Activated T-cell treated with anti-CD3 and anti-CD28 coated beads for 4 hours (primary cell): ENCODE measurements at regions not wholly inside any gene's neighbourhood (a gene's known extent, or its start where the extent isn't known, plus 50 kb on each side); places are given as distances from the start of the nearest gene placed in this dataset.
"Not testable (repeated sequence)": the region's sequence is repeated elsewhere in the genome, so short reads cannot be mapped to it uniquely, and the experiment has no call there.

Experiments used
- DNase-seq: peaks from one replicate; pipeline ENCODE4 v3.0.0-alpha.2; 2020

- no peak for DNase-seq
Measured at GRCh38 chr4:149987330-149988086, 90.7 kb upstream of the DCLK2 start.

DNA sequence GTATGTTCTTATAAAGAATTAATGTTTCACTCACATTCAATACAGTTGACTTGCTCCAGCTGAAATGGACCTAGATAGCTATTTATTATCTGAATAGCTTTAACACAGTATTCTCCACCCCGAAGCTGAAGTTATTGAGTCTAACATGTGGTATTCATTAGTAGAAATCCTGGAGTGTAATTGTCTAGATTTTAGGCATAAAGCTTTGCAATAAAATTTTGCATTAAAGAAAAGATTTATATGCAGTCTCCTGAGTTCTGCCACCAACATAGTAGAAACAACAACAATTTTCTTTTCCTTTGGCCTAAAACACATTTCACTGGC, 90.2 kb upstream of the DCLK2 start:
- DNase-seq, result no peak

- DNase-seq, result no peak
Measured at GRCh38 chr4:149993030-149993429, 85.2 kb upstream of the DCLK2 start.

DNA sequence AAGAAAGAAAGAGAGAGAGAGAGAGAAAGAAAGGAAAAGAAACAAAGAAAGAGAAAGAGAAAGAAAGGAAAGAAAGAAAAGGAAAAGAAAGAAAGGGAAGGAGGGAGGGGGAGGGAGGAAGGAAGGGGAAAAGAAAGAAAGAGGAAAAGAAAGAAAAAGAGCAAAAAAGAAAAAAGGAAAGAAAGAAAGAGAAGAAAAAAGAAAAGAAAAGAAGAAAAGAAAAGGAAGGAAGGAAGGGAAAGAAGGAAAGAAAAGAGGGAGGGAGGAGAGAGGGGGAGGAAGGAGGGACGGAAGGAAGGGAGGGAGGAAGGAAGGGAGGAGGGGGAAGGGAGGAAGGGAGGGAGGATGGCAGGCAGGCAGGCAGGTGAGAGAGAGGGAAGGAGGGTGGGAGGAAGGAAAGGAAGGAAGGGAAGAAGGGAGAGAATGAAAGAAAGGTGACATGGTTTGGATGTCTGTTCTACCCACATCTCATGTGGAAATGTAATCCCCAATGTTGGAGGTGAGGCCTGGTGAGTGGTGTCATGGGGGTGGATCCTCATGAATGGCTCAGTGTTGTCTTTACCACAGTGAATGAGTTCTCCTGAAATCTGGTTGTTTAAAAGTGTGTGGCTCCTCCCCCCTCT, 83.0 kb upstream of the DCLK2 start:
- DNase-seq, result no peak

DNA sequence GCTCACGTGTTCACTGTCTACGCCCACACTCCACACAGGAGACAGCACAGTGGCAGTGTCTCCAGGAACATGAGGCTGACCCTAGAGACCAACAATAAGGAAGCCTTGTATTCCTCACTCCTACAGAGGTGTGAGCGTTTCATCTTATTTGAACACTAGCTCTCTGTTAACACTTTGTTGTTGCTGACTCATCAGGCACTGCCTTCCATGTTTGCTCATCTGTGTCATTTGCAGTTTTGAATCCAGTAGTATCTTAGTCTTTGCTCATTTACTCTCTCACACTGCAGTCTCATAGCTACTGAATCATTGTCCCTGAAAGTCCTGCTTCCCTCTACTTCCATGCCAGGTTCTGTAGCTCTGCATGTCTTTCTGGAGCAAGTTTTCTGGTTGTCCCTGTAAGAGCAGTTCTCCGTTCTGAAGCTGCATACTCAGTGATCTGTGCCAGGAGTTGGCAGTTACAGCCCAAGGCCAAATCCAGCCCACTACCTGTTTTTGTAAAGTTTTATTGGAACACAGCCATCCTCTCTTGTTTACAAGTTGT, 80.3 kb upstream of the DCLK2 start:
- DNase-seq, result no peak

DNA sequence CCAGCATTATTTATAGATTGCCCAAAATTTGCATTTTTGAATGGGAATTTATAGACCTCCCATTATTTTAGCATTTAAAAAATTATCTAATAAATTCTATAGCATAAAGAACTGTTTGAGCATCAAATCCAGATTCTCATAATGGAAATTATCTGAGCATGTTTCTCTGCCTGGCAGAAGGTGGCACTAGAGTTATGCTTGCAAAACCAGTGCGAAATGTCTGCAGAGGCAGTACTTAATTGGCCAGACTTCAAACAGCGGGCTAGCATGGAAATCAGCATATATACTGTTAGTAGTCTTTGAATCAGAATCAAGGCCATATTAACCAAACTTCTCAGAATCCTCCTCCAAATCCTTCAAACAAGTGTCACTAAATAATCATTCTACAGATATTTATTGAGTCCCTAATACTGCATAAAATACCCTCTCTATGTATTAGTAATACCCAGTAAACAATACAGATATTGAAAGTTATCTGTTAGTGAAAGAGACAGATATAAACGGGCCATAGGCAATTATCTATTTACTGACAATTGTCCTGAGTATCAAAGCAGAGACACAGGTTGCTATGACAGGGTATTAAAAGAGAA, 78.7 kb upstream of the DCLK2 start:
- DNase-seq, result no peak

- no peak for DNase-seq
Measured at GRCh38 chr4:150001815-150002214, 76.4 kb upstream of the DCLK2 start.

DNA sequence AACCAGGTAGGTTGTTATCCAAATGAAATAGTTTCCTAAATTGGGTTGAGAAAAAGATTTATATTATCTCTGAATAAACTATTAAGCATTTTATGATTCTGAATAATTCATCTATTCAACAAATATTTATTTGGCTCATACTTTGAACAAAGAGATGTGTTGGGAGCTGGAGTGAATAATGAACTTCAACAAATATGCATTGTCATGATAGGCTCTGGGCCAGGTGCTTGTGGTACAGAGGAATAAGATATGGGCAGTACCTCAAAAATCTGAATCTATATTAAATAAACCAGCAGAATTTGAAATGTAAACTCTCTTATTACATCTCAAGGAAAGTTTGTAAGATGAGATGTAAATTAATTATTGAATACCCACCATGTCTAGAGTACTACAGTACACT, 75.7 kb upstream of the DCLK2 start:
- DNase-seq, result no peak

- DNase-seq, result no peak
Measured at GRCh38 chr4:150004481-150004880, 73.8 kb upstream of the DCLK2 start.

DNA sequence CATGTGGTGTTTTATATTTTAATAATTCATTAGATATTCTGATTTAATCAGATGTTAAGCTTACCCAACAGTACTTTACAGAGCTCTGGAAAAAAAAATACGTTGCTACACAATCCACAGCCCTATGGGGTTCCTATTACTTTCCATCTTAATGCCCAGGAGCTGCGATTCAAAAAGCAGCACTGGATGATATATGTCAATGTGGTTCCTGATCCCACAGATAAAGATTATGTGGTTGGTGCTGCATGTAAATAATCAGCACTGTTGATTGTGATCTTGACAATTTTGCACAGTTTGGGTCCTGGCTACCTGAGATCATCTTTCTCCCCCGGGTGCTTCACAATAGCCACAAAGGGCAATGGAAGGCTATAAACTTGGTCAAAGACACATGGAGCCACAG, 72.7 kb upstream of the DCLK2 start:
- no peak for DNase-seq

GRCh38 chr4:150006197-150006596, 72.0 kb upstream of the DCLK2 start:
- no peak for DNase-seq

- no peak for DNase-seq
Measured at GRCh38 chr4:150007512-150007911, 70.7 kb upstream of the DCLK2 start.

DNA sequence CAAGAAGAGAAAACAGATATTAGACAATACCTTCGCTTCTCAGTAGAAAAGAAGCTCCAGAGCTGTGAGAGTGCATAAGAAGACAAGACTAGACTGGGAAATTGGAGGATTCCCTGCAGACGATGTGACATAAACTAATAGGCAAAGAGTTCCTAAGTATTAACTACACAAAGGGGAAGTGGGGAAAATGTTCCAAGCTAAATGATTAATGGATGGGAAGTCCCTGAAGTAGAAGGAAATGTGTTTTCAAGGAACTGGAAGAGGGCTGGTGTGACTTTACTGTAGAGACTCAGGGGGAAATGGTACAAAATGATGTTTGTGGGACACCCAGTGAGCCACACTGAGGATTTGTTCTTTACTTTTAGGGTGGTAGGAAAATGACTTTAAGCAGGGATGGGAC, 69.7 kb upstream of the DCLK2 start:
- DNase-seq, result no peak

DNA sequence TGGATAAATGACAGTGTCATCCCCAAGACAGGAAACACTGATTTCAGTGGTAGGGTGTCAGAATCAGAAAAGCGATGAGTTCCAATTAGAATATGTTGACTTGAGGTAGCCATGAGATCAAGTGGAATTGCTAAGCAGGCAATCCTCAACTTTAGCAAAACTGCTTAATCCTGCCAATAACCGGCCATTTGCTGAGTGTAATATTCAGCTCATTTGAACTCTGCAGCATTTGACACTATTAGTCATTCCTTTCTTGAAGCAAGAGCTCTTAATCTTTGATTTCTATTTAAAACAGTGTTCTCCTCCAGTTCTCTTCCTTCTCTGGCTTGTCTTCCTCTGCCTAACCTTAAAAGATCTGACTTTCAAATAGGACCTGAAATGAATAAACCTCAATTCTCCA, 68.7 kb upstream of the DCLK2 start:
- DNase-seq, result no peak

- DNase-seq, result no peak
Measured at GRCh38 chr4:150010525-150011126, 67.6 kb upstream of the DCLK2 start.

GRCh38 chr4:150012851-150013360, 65.3 kb upstream of the DCLK2 start:
- DNase-seq, result no peak

DNA sequence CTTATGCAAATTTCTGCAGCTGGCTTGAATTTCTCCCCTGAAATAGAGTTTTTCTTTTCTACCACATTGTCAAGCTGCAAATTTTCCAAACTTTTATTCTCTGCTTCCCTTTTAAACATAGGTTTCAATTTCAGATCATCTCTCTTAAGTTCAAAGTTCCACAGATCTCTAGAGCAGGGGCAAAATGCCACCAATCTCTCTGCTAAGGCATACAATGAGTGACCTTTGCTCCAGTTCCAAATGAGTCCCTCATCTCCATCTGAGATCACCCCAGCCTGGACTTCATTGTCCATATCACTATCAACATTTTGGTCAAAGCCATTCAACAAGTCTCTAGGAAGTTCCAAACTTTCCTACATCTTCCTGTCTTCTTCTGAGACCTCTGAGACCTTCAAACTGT, 62.3 kb upstream of the DCLK2 start:
- DNase-seq, result not testable (repeated sequence)

DNA sequence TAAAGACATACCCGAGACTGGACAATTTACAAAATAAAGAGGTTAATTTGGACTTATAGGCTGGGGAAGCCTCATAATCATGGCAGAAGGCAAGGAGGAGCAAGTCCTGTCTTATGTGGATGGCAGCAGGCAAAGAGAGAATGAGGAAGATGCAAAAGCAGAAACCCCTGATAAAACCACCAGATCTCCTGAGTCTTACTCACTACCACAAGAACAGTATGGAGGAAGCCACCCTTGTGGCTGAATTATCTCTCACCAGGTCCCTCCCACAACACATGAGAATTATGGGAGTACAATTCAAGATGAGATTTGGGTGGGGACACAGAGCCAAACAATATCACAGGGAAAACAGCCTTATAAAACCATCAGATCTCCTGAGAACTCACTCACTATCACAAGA, 61.6 kb upstream of the DCLK2 start:
- not testable (repeated sequence) for DNase-seq

DNA sequence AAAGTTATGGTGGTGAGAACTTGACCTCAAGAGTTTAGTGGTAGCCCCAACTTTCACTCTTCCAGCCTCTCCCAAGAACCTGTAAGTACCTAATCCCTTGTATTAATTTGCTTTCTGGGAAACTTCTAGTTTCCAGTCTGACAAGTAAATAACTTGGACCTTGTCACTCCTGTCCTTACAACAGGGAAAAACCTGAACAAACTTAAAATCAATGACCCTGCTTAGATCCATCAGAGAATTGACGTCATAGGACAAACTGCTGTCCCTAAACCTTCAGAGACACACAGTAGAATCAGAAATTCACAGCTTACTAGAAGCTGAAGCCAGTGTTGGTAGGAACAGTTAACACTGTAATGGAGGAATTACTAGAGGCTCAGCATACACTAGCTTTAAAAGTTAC, 60.0 kb upstream of the DCLK2 start:
- no peak for DNase-seq

DNA sequence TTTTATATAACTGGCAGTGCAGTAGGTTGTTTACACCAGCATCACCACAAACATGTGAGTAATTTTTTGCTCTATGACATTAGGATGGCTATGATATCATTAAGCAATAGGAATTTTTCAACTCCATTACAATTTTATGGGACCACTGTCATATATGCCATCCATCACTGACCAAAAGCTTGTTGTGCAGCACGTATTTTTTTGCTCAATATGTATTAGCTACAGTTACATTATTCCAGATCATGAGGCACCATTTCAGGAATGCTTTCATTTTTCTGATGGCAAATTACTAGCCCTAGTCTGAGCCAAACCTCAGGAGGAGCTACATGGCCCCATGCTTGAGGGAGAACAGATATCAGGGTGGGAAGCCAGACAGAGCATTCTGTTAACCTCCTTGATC, 56.8 kb upstream of the DCLK2 start:
- DNase-seq, result no peak

DNA sequence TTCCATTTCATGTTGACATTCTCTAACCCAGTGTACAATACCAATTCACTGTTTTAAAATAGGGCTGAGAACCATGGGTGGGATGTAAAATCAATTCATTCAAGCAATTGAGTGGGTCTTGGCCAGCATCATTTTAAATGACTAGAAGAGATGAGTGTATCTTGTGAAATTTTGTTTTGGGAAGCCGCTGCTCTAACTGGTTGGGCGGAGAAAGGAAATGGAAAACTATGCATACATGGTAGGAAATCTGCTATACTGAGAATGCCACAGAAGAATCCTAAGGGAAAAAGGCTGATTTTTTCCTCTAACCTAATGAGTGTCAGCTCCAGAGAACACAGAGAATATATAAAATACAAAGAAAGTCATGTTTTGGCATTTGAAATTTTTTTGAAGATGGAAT, 54.8 kb upstream of the DCLK2 start:
- no peak for DNase-seq

- not testable (repeated sequence) for DNase-seq
Measured at GRCh38 chr4:150026987-150027386, 51.3 kb upstream of the DCLK2 start.
